HG02763 (cell line): ENCODE measurements at regions not wholly inside any gene's neighbourhood (a gene's known extent, or its start where the extent isn't known, plus 50 kb on each side); places are given as distances from the start of the nearest gene placed in this dataset.
"Not testable (repeated sequence)": the region's sequence is repeated elsewhere in the genome, so short reads cannot be mapped to it uniquely, and the experiment has no call there.

Experiments used
- ATAC-seq: cut with Tn5 transposase; IDR thresholded peaks from one replicate; pipeline ENCODE4 v1.9.1; 2021; ENCODE audit warnings: mild to moderate bottlenecking, moderate library complexity; ENCODE audit not compliant: unreplicated experiment

DNA sequence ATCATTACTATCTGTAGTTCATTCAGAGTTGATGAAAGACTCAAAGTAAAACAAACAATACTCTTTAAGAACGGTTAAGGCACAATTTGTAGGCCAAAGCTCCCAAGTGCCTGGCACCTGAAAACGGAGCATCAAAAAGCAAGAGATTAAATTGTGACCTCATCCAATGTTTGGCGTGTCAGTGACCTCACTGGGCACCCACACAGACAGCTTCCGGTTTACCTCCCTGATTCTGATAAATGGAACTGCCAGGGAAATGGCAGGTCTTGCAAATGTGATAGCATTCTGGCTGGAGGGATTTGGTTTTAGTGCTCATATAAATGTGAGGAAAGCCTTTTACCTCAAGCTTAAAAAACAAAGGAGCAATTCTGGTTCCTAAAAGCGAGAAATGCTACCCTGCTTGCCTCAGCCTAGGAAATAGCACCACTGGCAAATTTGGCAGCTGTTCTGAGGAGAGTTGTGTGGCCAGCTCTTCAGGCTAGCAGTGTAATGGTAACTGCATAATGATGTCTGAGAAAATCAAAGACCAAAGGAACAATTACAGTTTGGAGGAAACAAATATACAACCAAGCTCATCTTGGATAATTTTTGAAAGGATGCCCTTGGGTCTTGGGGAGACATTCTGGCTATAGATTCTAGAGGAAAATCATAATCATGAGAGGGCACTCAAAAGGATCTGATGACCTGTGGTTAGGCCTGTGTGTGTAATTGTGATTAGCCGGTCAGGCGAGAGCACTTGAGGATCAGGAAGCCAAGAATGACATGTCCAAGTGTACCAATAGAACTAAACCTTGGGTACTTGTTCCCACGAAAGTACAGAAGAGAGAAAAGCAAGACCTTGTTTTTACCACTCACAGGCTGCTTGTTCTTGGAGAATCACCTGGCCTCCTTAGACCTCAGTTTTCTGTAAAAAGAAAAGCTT lies 174.3 kb downstream of the TFAP2B start:
- no peak for ATAC-seq

DNA sequence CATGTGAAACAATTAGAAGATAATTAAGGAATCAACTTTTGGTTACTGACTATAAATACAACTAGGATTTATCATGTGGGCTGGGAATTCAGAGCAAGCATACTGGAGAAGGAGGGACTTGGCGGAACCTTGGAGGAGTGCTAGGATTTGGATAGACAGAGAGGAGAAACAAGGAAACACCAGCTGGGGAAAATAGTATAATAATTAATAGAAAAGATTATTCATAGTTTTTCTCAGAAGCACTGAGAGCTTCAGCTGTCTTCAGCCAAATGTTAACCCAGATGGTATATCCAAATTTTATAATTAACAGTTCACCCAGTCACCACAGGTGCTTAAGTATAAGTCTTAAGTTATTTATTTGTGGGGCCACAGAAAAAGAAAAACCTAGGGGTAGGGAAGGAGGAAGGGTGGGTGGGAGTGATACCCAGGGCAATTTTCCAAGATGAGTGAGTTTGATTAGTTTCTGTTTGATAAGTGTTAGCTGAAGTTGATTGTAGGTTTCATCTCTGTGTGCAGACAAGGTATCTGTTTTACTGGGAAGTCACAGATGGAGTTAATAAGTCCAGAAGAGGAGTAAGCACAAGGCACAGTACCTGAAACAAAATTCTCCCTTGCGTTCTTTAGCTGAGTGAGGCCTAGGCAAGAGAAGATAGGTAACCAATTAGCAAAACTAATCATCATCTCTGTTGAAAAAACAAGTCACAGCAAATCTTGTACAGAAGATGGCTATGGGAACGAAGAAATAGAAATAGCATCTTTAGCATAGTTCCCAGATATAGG lies 175.5 kb downstream of the TFAP2B start:
- no peak for ATAC-seq

GRCh38 chr6:50995036-50995435 lies 176.4 kb downstream of the TFAP2B start:
- ATAC-seq = no peak

DNA sequence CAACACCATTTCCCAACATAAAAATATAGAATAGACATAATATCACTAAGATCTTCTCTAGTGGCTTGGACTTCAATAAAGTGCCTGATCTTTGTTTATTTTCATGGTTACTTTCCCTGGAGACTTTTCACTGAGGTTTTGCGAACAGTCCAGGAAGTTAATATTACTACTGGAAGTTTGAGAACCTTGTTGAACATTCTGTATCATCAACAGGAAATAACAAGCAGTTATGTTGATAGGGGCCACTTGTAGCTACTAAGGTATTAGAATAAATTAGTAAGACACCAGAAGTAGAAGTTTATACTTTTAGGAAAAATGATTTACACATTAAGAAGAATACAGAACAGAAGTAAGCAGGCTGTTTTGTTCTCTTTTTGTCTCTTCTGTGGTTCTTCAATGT lies 180.2 kb downstream of the TFAP2B start:
- no peak for ATAC-seq

GRCh38 chr6:51001399-51001798 lies 182.7 kb downstream of the TFAP2B start:
- ATAC-seq = no peak

GRCh38 chr6:51004380-51004779 lies 185.7 kb downstream of the TFAP2B start:
- no peak for ATAC-seq

DNA sequence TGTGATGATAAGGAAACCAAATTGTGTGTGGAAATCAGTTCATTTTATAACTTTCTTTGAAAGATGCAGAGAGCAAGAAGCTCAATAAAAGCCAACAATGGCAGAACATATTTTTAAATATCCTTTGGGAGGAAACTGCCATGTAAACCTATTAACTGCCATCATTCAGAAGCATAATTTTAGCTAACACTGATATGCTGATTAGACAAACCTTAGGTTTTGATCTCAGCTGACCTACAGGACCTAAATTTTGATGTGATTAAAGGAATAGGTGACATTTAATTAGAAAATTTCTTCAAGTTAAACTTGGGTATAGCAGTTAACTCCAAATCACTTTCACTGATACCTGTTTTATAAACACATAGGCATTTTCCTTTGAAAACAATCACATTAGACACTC lies 187.1 kb downstream of the TFAP2B start:
- no peak for ATAC-seq

GRCh38 chr6:51007237-51007636 lies 188.6 kb downstream of the TFAP2B start:
- no peak for ATAC-seq

DNA sequence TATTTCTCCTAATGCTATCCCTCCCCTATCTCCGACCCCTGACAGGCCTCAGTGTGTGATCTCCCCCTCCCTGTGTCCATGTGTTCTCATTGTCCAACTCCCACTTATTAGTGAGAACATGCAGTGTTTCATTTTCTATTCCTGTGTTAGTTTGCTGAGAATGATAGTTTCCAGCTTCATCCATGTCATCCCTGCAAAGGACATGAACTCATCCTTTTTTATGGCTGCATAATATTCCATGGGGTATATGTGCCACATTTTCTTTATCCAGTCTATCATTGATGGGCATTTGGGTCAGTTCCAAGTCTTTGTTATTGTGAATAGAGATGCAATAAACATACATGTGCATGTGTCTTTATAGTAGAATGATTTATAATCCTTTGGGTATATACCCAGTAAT lies 190.0 kb downstream of the TFAP2B start:
- not testable (repeated sequence) for ATAC-seq

DNA sequence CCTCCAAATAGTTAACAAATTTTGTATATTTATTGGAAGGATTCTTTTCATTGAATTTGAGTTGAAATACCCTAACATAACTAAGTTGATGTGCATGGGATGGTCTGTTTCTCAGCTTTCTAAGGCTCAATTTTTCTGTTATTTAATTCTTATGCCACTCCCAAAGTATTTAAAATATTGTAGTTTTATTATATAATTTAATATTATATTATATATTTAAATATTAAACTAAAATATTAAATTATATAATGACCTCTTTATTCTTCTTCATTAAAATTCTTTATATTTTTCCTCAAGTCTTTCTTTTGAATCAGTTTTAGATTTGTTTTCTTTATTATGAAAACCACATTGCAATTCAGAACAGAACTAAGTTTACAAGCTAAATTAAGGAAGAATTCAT lies 194.7 kb downstream of the TFAP2B start:
- no peak for ATAC-seq

DNA sequence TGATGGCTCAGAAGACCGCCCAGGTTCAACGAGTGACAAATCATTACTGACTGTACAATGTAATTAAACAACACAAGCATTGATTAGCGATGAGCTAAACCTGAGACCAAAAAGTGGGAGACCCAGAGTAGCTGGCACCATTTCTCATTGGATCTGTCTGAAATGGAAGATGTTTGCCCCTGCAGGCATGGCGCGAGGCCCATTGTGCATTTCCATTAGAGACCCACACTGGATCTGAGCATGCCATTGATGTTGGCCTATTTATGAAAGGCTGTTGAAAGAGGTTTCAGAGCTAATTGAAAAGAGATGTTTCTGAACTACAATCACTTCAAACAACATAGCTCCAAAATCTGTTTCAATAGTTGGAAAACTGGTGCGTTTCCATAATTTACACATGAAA lies 196.7 kb downstream of the TFAP2B start:
- no peak for ATAC-seq

GRCh38 chr6:51016489-51016888 lies 197.8 kb downstream of the TFAP2B start:
- ATAC-seq = no peak

- no peak for ATAC-seq
Observed at GRCh38 chr6:51019806-51020205, 201.1 kb downstream of the TFAP2B start.

DNA sequence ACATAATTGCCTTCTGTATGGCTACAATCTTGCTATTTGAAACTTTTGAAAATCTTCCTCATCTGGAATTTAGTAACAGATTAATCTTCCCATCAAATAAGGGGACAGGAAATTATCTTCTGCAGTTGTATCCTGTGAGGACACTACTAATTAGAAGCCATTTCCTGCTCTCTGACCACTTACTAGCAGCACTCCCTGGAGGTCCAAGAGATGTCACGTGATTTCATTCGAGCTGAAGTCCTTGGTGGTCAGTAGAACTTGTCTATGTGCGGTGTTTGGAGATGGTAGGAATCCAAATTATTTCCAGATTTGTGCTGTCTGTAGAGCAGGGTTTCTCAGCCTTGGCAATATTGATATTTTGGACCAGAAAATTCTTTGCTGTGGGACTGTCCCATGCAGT lies 202.5 kb downstream of the TFAP2B start:
- no peak for ATAC-seq

DNA sequence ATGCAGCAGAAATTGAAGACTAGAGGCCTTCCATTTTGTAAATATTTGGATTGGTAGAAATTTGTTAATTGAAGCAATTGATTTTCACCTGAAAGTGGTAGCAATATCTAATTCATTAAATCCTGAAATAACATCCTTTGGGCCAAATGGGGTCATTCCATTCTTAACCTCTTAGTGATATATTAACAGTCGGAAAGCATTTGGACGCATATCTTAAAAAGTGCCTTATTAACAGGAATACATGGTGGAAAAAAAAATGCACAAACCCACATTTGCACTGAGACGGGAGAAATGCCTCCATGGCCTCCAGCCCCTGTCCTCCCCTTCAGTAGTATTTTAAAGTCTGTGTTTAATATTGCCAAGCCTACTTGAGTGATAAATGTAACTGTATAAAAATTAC lies 205.5 kb downstream of the TFAP2B start:
- no peak for ATAC-seq

- no peak for ATAC-seq
Observed at GRCh38 chr6:51025082-51025777, 206.6 kb downstream of the TFAP2B start.

DNA sequence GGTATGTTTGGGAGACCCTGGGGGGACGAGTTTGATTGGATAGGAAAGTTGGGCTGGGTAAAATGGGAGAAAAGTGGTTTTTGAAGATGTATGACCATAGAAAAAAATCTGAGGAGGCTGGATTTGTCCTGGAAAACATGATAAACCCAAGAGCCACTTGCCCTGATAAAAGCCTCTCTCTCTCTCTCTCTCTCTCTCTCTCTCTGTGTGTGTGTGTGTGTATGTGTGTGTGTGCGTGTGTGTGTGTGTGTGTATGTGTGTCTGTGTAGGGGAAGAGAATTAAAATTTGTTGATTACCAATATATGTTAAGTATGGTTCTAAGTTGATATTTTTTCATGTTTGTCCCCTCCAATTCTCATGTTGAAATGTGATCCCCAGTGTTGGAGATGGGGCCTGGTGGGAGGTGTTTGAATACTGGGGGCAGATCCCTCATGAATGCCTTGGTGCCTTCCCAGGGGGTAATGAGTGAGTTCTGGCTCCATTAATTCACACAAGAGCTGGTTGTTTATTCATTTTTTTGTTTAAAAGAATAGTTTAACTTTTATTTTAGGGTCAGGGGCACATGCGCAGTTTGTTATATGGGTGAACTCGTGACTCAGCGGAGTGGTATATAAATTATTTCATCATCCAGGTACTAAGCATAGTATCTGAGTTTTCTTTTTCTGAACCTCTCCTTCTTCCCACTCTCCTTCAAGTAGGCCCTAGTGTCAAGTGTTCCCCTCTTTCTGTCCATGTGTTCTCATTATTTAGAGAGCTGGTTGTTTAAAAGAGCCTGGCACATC lies 208.8 kb downstream of the TFAP2B start:
- no peak for ATAC-seq

GRCh38 chr6:51028276-51028675 lies 209.6 kb downstream of the TFAP2B start:
- no peak for ATAC-seq

DNA sequence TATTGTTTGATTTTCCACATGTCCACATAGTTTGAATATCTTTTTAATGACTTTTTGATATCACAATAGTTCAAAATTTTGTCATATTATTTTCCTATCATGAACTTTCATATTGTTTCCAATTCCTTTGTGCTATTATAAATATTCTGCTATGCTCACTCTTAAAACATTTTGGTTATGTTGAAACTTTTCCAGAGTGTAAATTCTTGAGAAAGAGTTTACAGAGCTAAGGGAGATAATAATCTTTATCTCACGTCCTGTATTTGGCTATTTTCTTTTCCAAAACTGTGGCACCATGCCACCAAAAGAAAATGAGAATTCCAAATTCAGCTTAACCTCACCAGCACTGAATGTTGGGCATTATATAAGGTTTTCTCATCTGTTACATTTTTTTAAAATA lies 210.9 kb downstream of the TFAP2B start:
- ATAC-seq = no peak

DNA sequence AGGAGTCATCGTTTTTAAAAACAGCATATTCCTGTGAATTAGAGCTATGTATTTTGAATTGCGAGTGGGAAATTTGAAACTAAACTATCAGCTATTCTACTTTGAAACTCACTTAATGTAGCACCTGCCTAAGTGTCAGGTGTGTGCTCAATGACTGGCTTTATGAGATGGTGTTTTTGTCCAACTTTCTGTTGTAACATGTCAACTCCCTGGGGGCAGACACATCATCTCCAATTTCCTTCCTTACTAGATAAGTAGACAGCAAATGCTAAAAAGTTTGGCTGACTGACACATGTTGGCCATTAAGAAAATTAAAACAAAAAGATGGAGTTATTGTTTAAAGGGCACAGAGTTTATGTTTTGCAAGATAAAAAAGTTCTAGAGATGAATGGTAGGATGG lies 226.9 kb downstream of the TFAP2B start:
- ATAC-seq = no peak
